ENCODE measurements at regions not wholly inside any gene's neighbourhood (a gene's known extent, or its start where the extent isn't known, plus 50 kb on each side); places are given as distances from the start of the nearest gene placed in this dataset.

DNA sequence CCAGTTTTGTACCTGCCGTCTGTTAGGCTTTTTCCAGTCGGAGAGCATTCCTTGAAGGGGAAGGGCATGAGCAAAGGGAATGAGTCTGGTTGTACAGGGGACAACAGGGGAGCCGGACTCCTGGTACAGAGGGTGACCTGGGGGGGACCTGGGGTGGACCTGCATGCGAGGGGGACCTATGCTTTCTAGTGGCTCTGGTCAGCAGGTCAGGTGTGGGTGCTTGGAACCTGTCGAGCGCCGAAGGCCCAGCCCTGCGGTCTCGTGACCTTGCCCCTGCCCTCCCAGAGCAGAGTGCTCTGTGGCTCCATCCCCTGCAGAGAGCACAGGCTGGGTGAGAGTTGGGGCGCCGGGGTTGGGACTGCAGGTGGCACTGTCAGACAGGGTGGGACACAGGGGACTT, 96.7 kb upstream of the ASAP2 start (continued):
- TF ChIP-seq CHD7 (IDR thresholded peaks at IDR 0.05; ENCODE audit: insufficient replicate concordance, low read length) (no peak), CBX5 (IDR thresholded peaks at IDR 0.05; ENCODE audit: low read depth, low read length) (no peak), BRCA1 (IDR thresholded peaks at IDR 0.05; ENCODE audit: low read depth, low read length) (no peak), SUZ12 (IDR thresholded peaks at IDR 0.05; ENCODE audit: low read length) (no peak), SAP30 (IDR thresholded peaks at IDR 0.05; ENCODE audit: insufficient read depth, insufficient replicate concordance, low read length) (no peak), JUND (IDR thresholded peaks at IDR 0.05; ENCODE audit: low read length) (no peak), RBBP5 (IDR thresholded peaks at IDR 0.05; ENCODE audit: borderline replicate concordance, low read depth, low read length) (no peak), BCL11A (IDR thresholded peaks at IDR 0.05; ENCODE audit: low read depth in 2 of 2, low read length in 2 of 2) (no peak), MAFK (IDR thresholded peaks at IDR 0.05; ENCODE audit: low read depth, low read length) (no peak), SIN3A (conservative IDR thresholded peaks at IDR 0.05 in 1 of 2, IDR thresholded peaks at IDR 0.05 in 1 of 2; ENCODE audit: low read depth in 1 of 2, low read length in 2 of 2) (no peak), CREB1 (IDR thresholded peaks at IDR 0.05) (no peak), RFX5 (IDR thresholded peaks at IDR 0.05; ENCODE audit: borderline replicate concordance, low read depth, low read length) (no peak)

Data from H1 (cell line).